ENCODE measurements at regions not wholly inside any gene's neighbourhood (a gene's known extent, or its start where the extent isn't known, plus 50 kb on each side); places are given as distances from the start of the nearest gene placed in this dataset.
"Not testable (repeated sequence)": the region's sequence is repeated elsewhere in the genome, so short reads cannot be mapped to it uniquely, and the experiment has no call there.

- Histone ChIP-seq H3K4me3 (ENCODE audit: extremely low read depth, insufficient read depth, low read length, poor library complexity, severe bottlenecking) (no peak overlapping the region), H3K36me3 (ENCODE audit: control insufficient read depth, insufficient read depth, low read length) (no peaks in the 10 kb centered on the region), H3K9me3 (ENCODE audit: control insufficient read depth, low read length) (peaks cover 4% of the 10 kb centered on the region), H3K27ac (ENCODE audit: low read depth, low read length, severe bottlenecking) (no peak overlapping the region), H3K4me1 (ENCODE audit: control insufficient read depth, insufficient read depth, low read length, poor library complexity, severe bottlenecking) (peaks cover 3% of the 10 kb centered on the region)
- 83% methylated on average over 1 of the region's 2 CpGs; no CpG with 5 or more reads in 1 of the 2 experiments for WGBS, 2 experiments (ENCODE audit: insufficient coverage in 2 of 2)
Measured at GRCh38 chr2:8441986-8442385, 239.9 kb upstream of the ID2 start.

GRCh38 chr2:8442833-8443486 is 238.9 kb upstream of the ID2 start:
- 71% methylated on average over 1 to 2 of the region's 4 CpGs for WGBS, 2 experiments (ENCODE audit: insufficient coverage in 2 of 2)

DNA sequence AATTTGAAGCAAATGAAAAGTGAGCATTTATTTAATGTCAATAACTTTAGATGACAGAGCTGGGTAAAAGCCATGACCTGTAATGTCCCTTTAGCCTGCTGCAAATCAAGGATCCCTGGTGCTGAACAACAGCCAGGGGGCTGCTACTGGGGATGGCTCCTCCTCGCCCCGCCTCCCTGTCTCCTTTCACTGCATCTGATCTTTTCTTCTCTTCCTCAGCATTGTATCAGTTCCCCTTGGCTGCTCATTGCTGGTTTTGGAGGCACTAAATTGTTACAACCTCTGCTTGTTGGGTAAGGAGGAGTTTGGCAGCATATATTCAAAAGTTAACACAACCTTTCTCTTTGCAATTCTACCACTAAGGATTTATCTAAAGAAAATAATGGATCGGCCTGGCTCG is 236.3 kb upstream of the ID2 start:
- Histone ChIP-seq H3K27ac (ENCODE audit: low read depth, low read length, severe bottlenecking) (no peak overlapping the region), H3K4me3 (ENCODE audit: extremely low read depth, insufficient read depth, low read length, poor library complexity, severe bottlenecking) (no peak overlapping the region), H3K4me1 (ENCODE audit: control insufficient read depth, insufficient read depth, low read length, poor library complexity, severe bottlenecking) (peaks cover 3% of the 10 kb centered on the region), H3K9me3 (ENCODE audit: control insufficient read depth, low read length) (no peaks in the 10 kb centered on the region), H3K36me3 (ENCODE audit: control insufficient read depth, insufficient read depth, low read length) (no peaks in the 10 kb centered on the region)
- WGBS, 2 experiments (ENCODE audit: insufficient coverage in 2 of 2), result 33 to 39% methylated on average over 4 of the region's 4 CpGs

More at GRCh38 chr2:8442833-8443486, 238.9 kb upstream of the ID2 start:
- no peak overlapping the region for H3K4me3 ChIP-seq (ENCODE audit: extremely low read depth, insufficient read depth, low read length, poor library complexity, severe bottlenecking)
- peaks cover 3% of the 10 kb centered on the region for H3K4me1 ChIP-seq (ENCODE audit: control insufficient read depth, insufficient read depth, low read length, poor library complexity, severe bottlenecking)
- H3K27ac ChIP-seq (ENCODE audit: low read depth, low read length, severe bottlenecking), result no peak overlapping the region
- H3K9me3 ChIP-seq (ENCODE audit: control insufficient read depth, low read length), result peaks cover 4% of the 10 kb centered on the region
- no peaks in the 10 kb centered on the region for H3K36me3 ChIP-seq (ENCODE audit: control insufficient read depth, insufficient read depth, low read length)

- not testable (repeated sequence) for H3K4me1 ChIP-seq (ENCODE audit: control insufficient read depth, insufficient read depth, low read length, poor library complexity, severe bottlenecking); H3K27ac ChIP-seq (ENCODE audit: low read depth, low read length, severe bottlenecking); H3K4me3 ChIP-seq (ENCODE audit: extremely low read depth, insufficient read depth, low read length, poor library complexity, severe bottlenecking); H3K9me3 ChIP-seq (ENCODE audit: control insufficient read depth, low read length); H3K36me3 ChIP-seq (ENCODE audit: control insufficient read depth, insufficient read depth, low read length)
- WGBS, 2 experiments (ENCODE audit: insufficient coverage in 2 of 2), result 95 to 96% methylated on average over 3 of the region's 3 CpGs
Measured at GRCh38 chr2:8446751-8447150, 235.1 kb upstream of the ID2 start.

DNA sequence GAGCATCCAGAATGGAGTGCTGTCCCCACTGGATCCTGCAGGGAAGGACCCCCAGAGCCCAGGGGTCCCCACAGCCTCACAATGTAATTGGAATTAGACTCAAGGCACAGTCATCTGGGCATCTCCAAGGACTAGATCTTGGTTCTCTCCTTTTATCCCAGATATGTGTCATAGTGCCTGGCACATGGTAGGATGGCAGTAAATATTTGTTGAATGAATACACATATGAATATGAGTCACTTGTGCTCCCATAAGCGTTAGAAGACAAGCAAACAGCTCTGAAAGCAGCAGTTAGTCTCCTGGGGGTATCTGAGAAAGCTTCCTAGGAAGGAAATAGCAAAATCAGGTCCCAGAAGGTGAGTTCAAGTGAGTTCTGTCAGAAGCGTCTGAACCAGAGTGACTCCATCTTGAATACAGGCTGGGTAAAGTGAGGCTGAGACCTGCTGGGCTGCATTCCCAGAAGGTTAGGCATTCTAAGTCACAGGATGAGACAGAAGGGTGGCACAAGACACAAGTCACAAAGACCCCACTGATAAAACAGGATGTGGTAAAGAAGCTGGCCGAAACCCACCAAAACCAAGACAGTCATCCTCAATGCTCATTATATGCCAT is 234.1 kb upstream of the ID2 start:
- Histone ChIP-seq H3K36me3 (ENCODE audit: control insufficient read depth, insufficient read depth, low read length) (no peaks in the 10 kb centered on the region), H3K27ac (ENCODE audit: low read depth, low read length, severe bottlenecking) (no peak overlapping the region), H3K4me3 (ENCODE audit: extremely low read depth, insufficient read depth, low read length, poor library complexity, severe bottlenecking) (no peak overlapping the region), H3K9me3 (ENCODE audit: control insufficient read depth, low read length) (no peaks in the 10 kb centered on the region), H3K4me1 (ENCODE audit: control insufficient read depth, insufficient read depth, low read length, poor library complexity, severe bottlenecking) (peaks cover 3% of the 10 kb centered on the region)
- 90 to 95% methylated on average over 2 to 3 of the region's 3 CpGs for WGBS, 2 experiments (ENCODE audit: insufficient coverage in 2 of 2)

DNA sequence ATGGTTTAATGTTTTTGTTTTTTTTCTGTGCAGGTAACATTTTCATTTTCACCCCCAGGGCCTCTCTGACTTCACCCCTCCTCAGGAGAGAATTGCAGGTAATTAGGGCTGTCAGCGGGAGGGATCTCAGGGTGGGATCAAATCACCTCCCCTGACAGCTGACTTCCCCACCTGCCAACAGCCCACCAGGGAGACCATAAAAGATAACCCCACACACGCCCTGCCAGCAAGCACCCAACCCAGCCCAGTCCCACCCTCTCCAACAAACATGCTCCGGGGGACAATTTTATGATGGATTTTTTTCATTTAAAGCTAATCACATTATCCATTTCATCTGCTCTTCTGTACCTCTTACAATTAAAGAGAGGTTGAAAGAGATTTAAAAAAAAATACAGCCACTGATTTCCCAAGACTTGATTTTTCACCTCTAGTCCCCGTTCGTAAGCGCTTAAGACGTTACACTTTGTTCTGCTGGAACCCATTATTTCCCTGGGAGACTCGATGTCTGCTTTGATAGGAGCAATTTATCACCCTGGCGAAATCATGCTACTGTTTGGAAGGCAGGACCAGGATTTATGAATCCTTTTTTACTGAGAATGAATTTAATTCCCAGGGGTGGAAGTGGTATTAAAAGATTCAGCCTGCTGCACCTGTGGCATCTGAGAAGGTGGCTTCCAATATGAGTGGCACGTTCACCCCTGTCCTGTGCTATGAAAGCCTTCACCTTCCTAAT is 232.9 kb upstream of the ID2 start:
- no peaks in the 10 kb centered on the region for H3K36me3 ChIP-seq (ENCODE audit: control insufficient read depth, insufficient read depth, low read length)
- no peak overlapping the region for H3K27ac ChIP-seq (ENCODE audit: low read depth, low read length, severe bottlenecking)
- no peaks in the 10 kb centered on the region for H3K9me3 ChIP-seq (ENCODE audit: control insufficient read depth, low read length)
- no peak overlapping the region for H3K4me3 ChIP-seq (ENCODE audit: extremely low read depth, insufficient read depth, low read length, poor library complexity, severe bottlenecking)
- no peaks in the 10 kb centered on the region for H3K4me1 ChIP-seq (ENCODE audit: control insufficient read depth, insufficient read depth, low read length, poor library complexity, severe bottlenecking)
- WGBS, 2 experiments (ENCODE audit: insufficient coverage in 2 of 2), result 91 to 97% methylated on average over 6 to 7 of the region's 10 CpGs

- H3K4me3 ChIP-seq (ENCODE audit: extremely low read depth, insufficient read depth, low read length, poor library complexity, severe bottlenecking), result no peak overlapping the region
- no peaks in the 10 kb centered on the region for H3K9me3 ChIP-seq (ENCODE audit: control insufficient read depth, low read length)
- H3K27ac ChIP-seq (ENCODE audit: low read depth, low read length, severe bottlenecking), result no peak overlapping the region
- no peaks in the 10 kb centered on the region for H3K4me1 ChIP-seq (ENCODE audit: control insufficient read depth, insufficient read depth, low read length, poor library complexity, severe bottlenecking)
- no peaks in the 10 kb centered on the region for H3K36me3 ChIP-seq (ENCODE audit: control insufficient read depth, insufficient read depth, low read length)
- 94 to 96% methylated on average over 3 to 5 of the region's 5 CpGs for WGBS, 2 experiments (ENCODE audit: insufficient coverage in 2 of 2)
Measured at GRCh38 chr2:8451273-8451672, 230.6 kb upstream of the ID2 start.

- no peak overlapping the region for H3K27ac ChIP-seq (ENCODE audit: low read depth, low read length, severe bottlenecking)
- no peak overlapping the region for H3K4me3 ChIP-seq (ENCODE audit: extremely low read depth, insufficient read depth, low read length, poor library complexity, severe bottlenecking)
- no peaks in the 10 kb centered on the region for H3K36me3 ChIP-seq (ENCODE audit: control insufficient read depth, insufficient read depth, low read length)
- no peaks in the 10 kb centered on the region for H3K4me1 ChIP-seq (ENCODE audit: control insufficient read depth, insufficient read depth, low read length, poor library complexity, severe bottlenecking)
- WGBS, 2 experiments (ENCODE audit: insufficient coverage in 2 of 2), result 52 to 80% methylated on average over 3 to 5 of the region's 5 CpGs
- H3K9me3 ChIP-seq (ENCODE audit: control insufficient read depth, low read length), result no peaks in the 10 kb centered on the region
Measured at GRCh38 chr2:8452296-8452695, 229.6 kb upstream of the ID2 start.

- WGBS, 2 experiments (ENCODE audit: insufficient coverage in 2 of 2), result 95 to 96% methylated on average over 9 to 13 of the region's 15 CpGs
- Histone ChIP-seq H3K4me3 (ENCODE audit: extremely low read depth, insufficient read depth, low read length, poor library complexity, severe bottlenecking) (no peak overlapping the region), H3K4me1 (ENCODE audit: control insufficient read depth, insufficient read depth, low read length, poor library complexity, severe bottlenecking) (no peaks in the 10 kb centered on the region), H3K36me3 (ENCODE audit: control insufficient read depth, insufficient read depth, low read length) (no peaks in the 10 kb centered on the region), H3K27ac (ENCODE audit: low read depth, low read length, severe bottlenecking) (no peak overlapping the region), H3K9me3 (ENCODE audit: control insufficient read depth, low read length) (no peaks in the 10 kb centered on the region)
Measured at GRCh38 chr2:8452979-8453903, 228.6 kb upstream of the ID2 start.

GRCh38 chr2:8453904-8454302 is 228.0 kb upstream of the ID2 start:
- Histone ChIP-seq H3K36me3 (ENCODE audit: control insufficient read depth, insufficient read depth, low read length) (no peaks in the 10 kb centered on the region), H3K4me1 (ENCODE audit: control insufficient read depth, insufficient read depth, low read length, poor library complexity, severe bottlenecking) (no peaks in the 10 kb centered on the region), H3K9me3 (ENCODE audit: control insufficient read depth, low read length) (no peaks in the 10 kb centered on the region), H3K4me3 (ENCODE audit: extremely low read depth, insufficient read depth, low read length, poor library complexity, severe bottlenecking) (no peak overlapping the region), H3K27ac (ENCODE audit: low read depth, low read length, severe bottlenecking) (no peak overlapping the region)
- WGBS, 2 experiments (ENCODE audit: insufficient coverage in 2 of 2), result 87 to 96% methylated on average over 8 to 10 of the region's 12 CpGs

Measured in mesodermal cell (in vitro differentiated cells).